H9 (cell line): ENCODE measurements at regions not wholly inside any gene's neighbourhood (a gene's known extent, or its start where the extent isn't known, plus 50 kb on each side); places are given as distances from the start of the nearest gene placed in this dataset.

Experiments used
- DNase-seq: peaks from one replicate; pipeline ENCODE4 v3.0.0-alpha.2; 2017
- H2AFZ ChIP-seq: one replicate; pipeline ENCODE4 v1.6.1; 2013; ENCODE audit warnings: mild to moderate bottlenecking, low read length, control low read depth, moderate library complexity
- H2AK5ac ChIP-seq: 2 replicates; pipeline ENCODE4 v1.6.1; 2013; ENCODE audit warnings: low read length, control low read depth, mixed read lengths; ENCODE audit not compliant: insufficient read length
- H2BK120ac ChIP-seq: one replicate; pipeline ENCODE4 v1.6.1; 2013; ENCODE audit warnings: low read depth, mild to moderate bottlenecking, low read length, control low read depth, inconsistent platforms; ENCODE audit not compliant: poor library complexity, severe bottlenecking
- H2BK12ac ChIP-seq: 2 replicates; pipeline ENCODE4 v1.6.1; 2013; ENCODE audit warnings: low read length, control low read depth, mixed read lengths, low read depth; ENCODE audit not compliant: insufficient read length
- H2BK15ac ChIP-seq: 2 replicates; pipeline ENCODE4 v1.6.1; 2013; ENCODE audit warnings: low read depth, low read length, control low read depth
- H2BK20ac ChIP-seq: one replicate; pipeline ENCODE4 v1.6.1; 2013; ENCODE audit warnings: low read depth, mild to moderate bottlenecking, low read length, control low read depth, inconsistent platforms; ENCODE audit not compliant: poor library complexity, severe bottlenecking
- H2BK5ac ChIP-seq: 2 replicates; pipeline ENCODE4 v1.6.1; 2013; ENCODE audit warnings: low read length, control low read depth, mixed read lengths; ENCODE audit not compliant: insufficient read length
- H3K14ac ChIP-seq: 2 replicates; pipeline ENCODE4 v1.6.1; 2013; ENCODE audit warnings: low read length, control low read depth; ENCODE audit not compliant: insufficient read depth
- H3K18ac ChIP-seq: 2 replicates; pipeline ENCODE4 v1.6.1; 2013; ENCODE audit warnings: low read depth, mild to moderate bottlenecking, mixed read lengths, low read length, control low read depth; ENCODE audit not compliant: insufficient read length
- H3K23ac ChIP-seq: 2 replicates; pipeline ENCODE4 v1.6.1; 2013; ENCODE audit warnings: low read length, control low read depth, mixed read lengths, low read depth; ENCODE audit not compliant: insufficient read length
- H3K23me2 ChIP-seq: 2 replicates; pipeline ENCODE4 v1.6.1; 2013; ENCODE audit warnings: low read depth, mild to moderate bottlenecking, mixed read lengths, low read length, control low read depth; ENCODE audit not compliant: insufficient read length, poor library complexity, severe bottlenecking
- H3K27ac ChIP-seq: 2 replicates; pipeline ENCODE4 v1.5.1; 2013; ENCODE audit warnings: low read length, control low read depth, mixed read lengths, low read depth; ENCODE audit not compliant: insufficient read length
- H3K27me3 ChIP-seq: 2 replicates; pipeline ENCODE4 v1.6.1; 2013; ENCODE audit warnings: low read length, control low read depth, inconsistent platforms; ENCODE audit not compliant: insufficient read depth
- H3K4ac ChIP-seq: 2 replicates; pipeline ENCODE4 v1.6.1; 2013; ENCODE audit warnings: low read depth, mild to moderate bottlenecking, control low read depth, inconsistent platforms, low read length, moderate library complexity
- H3K4me1 ChIP-seq: 2 replicates; pipeline ENCODE4 v1.6.1; 2013; ENCODE audit warnings: low read length, control low read depth, inconsistent platforms; ENCODE audit not compliant: insufficient read depth
- H3K4me2 ChIP-seq: 2 replicates; pipeline ENCODE4 v1.6.1; 2013; ENCODE audit warnings: low read length, control low read depth, mixed read lengths; ENCODE audit not compliant: insufficient read length, insufficient read depth
- H3K56ac ChIP-seq: 2 replicates; pipeline ENCODE4 v1.6.1; 2013; ENCODE audit warnings: low read depth, mild to moderate bottlenecking, mixed read lengths, low read length, control low read depth; ENCODE audit not compliant: insufficient read length
- H3K79me1 ChIP-seq: 2 replicates; pipeline ENCODE4 v1.6.1; 2013; ENCODE audit warnings: low read depth, mild to moderate bottlenecking, moderate library complexity, low read length, control low read depth, inconsistent platforms; ENCODE audit not compliant: insufficient read depth, poor library complexity, severe bottlenecking
- H3K79me2 ChIP-seq: 2 replicates; pipeline ENCODE4 v1.6.1; 2013; ENCODE audit warnings: low read length, control low read depth, inconsistent platforms; ENCODE audit not compliant: insufficient read depth
- H3K9ac ChIP-seq: 2 replicates; pipeline ENCODE4 v1.6.1; 2013; ENCODE audit warnings: low read length, control low read depth, mixed read lengths; ENCODE audit not compliant: insufficient read length; ENCODE audit errors: extremely low read depth
- H3K9me3 ChIP-seq: one replicate; pipeline ENCODE4 v1.6.1; 2013; ENCODE audit warnings: low read depth, low read length, inconsistent platforms; ENCODE audit not compliant: control insufficient read depth
- H3T11ph ChIP-seq: one replicate; pipeline ENCODE4 v1.6.1; 2013; ENCODE audit warnings: mild to moderate bottlenecking, low read length, control low read depth, inconsistent platforms
- H4K20me1 ChIP-seq: one replicate; pipeline ENCODE4 v1.6.1; 2013; ENCODE audit not compliant: control insufficient read depth, insufficient read length, insufficient read depth
- H4K5ac ChIP-seq: 2 replicates; pipeline ENCODE4 v1.6.1; 2013; ENCODE audit warnings: low read depth, mild to moderate bottlenecking, mixed read lengths, low read length, control low read depth; ENCODE audit not compliant: insufficient read length
- H4K8ac ChIP-seq: replicated peaks from 2 replicates; pipeline ENCODE4 v1.6.1; 2013; ENCODE audit warnings: low read length, control low read depth, mixed read lengths, low read depth; ENCODE audit not compliant: insufficient read length
- H4K91ac ChIP-seq: 2 replicates; pipeline ENCODE4 v1.6.1; 2013; ENCODE audit warnings: low read depth, mild to moderate bottlenecking, moderate library complexity, mixed read lengths, low read length, control low read depth; ENCODE audit not compliant: insufficient read length
- H3K27ac Mint-ChIP-seq, 3 experiments: 2 replicates in 2 of 3; 3 replicates in 1 of 3; pipeline ENCODE4 v1.8.0; 2020 to 2021; ENCODE audit warnings: mixed read lengths in 3 of 3, mild to moderate bottlenecking in 1 of 3, moderate library complexity in 1 of 3
- H3K27me3 Mint-ChIP-seq: 2 replicates; pipeline ENCODE4 v1.8.0; 2021; ENCODE audit warnings: low read depth, mild to moderate bottlenecking, moderate library complexity, mixed read lengths
- H3K36me3 Mint-ChIP-seq, 3 experiments: 2 replicates in 2 of 3; 3 replicates in 1 of 3; pipeline ENCODE4 v1.8.0; 2020 to 2021; ENCODE audit warnings: low read depth in 3 of 3, mixed read lengths in 3 of 3; ENCODE audit not compliant: insufficient read depth in 1 of 3
- H3K4me1 Mint-ChIP-seq, 2 experiments: 2 replicates each; pipeline ENCODE4 v1.8.0; 2020; ENCODE audit warnings: mixed read lengths in 2 of 2
- H3K4me3 Mint-ChIP-seq, 2 experiments: 2 replicates in 1 of 2; 3 replicates in 1 of 2; pipeline ENCODE4 v1.8.0; 2020 to 2021; ENCODE audit warnings: mild to moderate bottlenecking in 2 of 2, mixed read lengths in 2 of 2, moderate library complexity in 1 of 2
- H3K9me3 Mint-ChIP-seq, 2 experiments: 2 replicates in 1 of 2; 3 replicates in 1 of 2; pipeline ENCODE4 v1.8.0; 2020; ENCODE audit warnings: mild to moderate bottlenecking in 2 of 2, mixed read lengths in 2 of 2, moderate library complexity in 1 of 2
- CTCF ChIP-seq: fragments of 200-600 bp; sonication (generic); conservative IDR thresholded peaks from 3 replicates; pipeline ENCODE4 v1.8.0; 2021; ENCODE audit warnings: antibody characterized with exemption, mild to moderate bottlenecking

GRCh38 chr2:164224007-164224406, 397.3 kb downstream of the GRB14 start:
- H2AK5ac ChIP-seq = no peak overlapping the region
- H3K9me3 ChIP-seq = no peaks in the 10 kb centered on the region
- H3K27me3 ChIP-seq = no peaks in the 10 kb centered on the region
- Mint-ChIP-seq H3K4me3 (no peak overlapping the region), H3K27me3 (no peaks in the 10 kb centered on the region), H3K27ac (no peak overlapping the region), H3K9me3 (no peaks in the 10 kb centered on the region), H3K4me1 (no peaks in the 10 kb centered on the region), H3K36me3 (no peaks in the 10 kb centered on the region)
- H4K91ac ChIP-seq = no peak overlapping the region
- no peak overlapping the region for H3K27ac ChIP-seq
- no peak for DNase-seq
- H4K20me1 ChIP-seq = no peaks in the 10 kb centered on the region
- H2AFZ ChIP-seq = no peak overlapping the region
- H3K4ac ChIP-seq = no peak overlapping the region
- H2BK20ac ChIP-seq = no peak overlapping the region
- no peak overlapping the region for H4K8ac ChIP-seq
- no peak for TF ChIP-seq CTCF
- H3K4me2 ChIP-seq = no peak overlapping the region
- H3K23ac ChIP-seq = no peak overlapping the region
- H3K9ac ChIP-seq = no peak overlapping the region
- H2BK12ac ChIP-seq = no peak overlapping the region
- no peak overlapping the region for H3T11ph ChIP-seq
- no peaks in the 10 kb centered on the region for H3K4me1 ChIP-seq
- H2BK5ac ChIP-seq = no peak overlapping the region
- no peak overlapping the region for H3K18ac ChIP-seq
- H3K23me2 ChIP-seq = no peaks in the 10 kb centered on the region
- H2BK15ac ChIP-seq = no peak overlapping the region
- H3K79me2 ChIP-seq = no peaks in the 10 kb centered on the region
- no peak overlapping the region for H4K5ac ChIP-seq
- H3K56ac ChIP-seq = no peak overlapping the region
- H2BK120ac ChIP-seq = no peak overlapping the region
- H3K79me1 ChIP-seq = no peaks in the 10 kb centered on the region
- no peak overlapping the region for H3K14ac ChIP-seq
